ENCODE measurements at regions not wholly inside any gene's neighbourhood (a gene's known extent, or its start where the extent isn't known, plus 50 kb on each side); places are given as distances from the start of the nearest gene placed in this dataset.
A peak's percentile ranks its signal among the peaks of the same experiment; 100 is the strongest.

- no peak for DNase-seq
These were observed 324.0 kb upstream of the UBE2E3 start for GRCh38 chr2:180656455-180656847.

DNA sequence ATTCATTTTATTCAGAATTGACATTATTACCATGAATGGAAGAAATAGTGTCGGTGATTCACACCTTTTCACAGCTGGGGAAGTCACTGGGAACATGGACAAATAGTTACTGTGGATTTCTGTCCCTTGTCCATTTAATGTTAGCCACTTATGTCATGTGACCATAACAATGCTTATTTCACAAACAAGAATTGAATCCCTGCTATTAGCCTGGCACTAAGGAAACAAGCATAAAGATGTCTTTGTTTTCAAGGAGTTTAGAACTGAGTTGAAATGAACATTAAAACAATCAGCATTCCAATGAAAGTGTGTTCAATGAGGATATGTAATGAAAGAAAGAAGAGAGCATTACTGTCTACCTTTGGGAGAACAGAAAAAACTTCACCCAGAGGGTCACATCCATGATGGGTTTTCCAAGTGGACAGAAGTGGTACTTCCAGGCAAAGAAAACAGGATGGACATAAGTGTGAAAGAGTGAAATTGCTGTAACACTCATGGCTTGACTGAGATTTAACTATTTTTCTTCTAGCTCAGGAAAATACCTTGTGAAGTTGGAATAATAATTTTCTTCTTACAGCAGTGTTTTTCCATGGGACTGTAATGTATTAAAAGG is 324.5 kb upstream of the UBE2E3 start:
- no peak for DNase-seq

DNA sequence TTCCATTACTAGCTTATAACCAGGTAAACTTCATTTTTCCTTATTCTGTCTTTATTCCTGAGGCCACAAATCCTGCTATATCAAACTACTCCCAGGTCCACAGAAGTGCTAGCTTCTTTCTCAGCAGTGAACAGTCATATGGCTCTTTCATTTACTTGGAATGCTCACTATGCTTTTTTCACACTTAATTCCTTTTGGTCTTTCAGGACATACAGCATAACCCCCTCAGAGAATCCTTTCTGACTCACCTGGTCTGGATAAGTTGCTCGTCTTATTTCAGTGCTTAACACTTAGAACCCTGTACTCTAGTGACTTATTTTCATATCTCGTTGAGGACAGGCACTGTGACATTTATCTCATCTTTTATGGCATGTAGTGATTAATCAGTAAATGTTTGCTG is 325.0 kb upstream of the UBE2E3 start:
- DNase-seq = no peak

- DNase-seq = peak in 2 of 3 experiments; percentile 9 to 68
These were observed 326.9 kb upstream of the UBE2E3 start for GRCh38 chr2:180653481-180653880.

GRCh38 chr2:180652794-180653193 is 327.6 kb upstream of the UBE2E3 start:
- DNase-seq = no peak

- DNase-seq = no peak
These were observed 328.8 kb upstream of the UBE2E3 start for GRCh38 chr2:180651596-180651995.

- no peak for DNase-seq
These were observed 332.8 kb upstream of the UBE2E3 start for GRCh38 chr2:180647621-180648020.

DNA sequence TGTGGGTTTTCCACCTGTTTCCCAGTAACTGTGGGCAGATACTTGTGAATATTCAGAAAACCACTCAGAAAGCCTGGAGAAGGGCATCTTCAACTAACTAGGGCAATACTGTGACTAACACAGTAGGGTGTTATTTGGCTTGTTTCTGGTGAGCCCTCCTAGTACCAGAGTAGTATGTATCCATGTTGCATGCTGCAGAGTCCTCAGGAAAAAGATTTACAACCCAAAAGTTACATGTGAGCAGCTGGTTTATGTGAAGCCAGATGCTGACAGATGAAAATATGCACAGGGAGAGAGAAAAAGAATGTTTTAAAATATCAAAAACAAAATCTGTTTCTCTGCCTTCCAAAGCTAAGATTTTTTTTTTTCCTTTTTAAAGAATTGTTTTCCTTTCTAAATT is 333.2 kb upstream of the UBE2E3 start:
- DNase-seq = no peak

DNA sequence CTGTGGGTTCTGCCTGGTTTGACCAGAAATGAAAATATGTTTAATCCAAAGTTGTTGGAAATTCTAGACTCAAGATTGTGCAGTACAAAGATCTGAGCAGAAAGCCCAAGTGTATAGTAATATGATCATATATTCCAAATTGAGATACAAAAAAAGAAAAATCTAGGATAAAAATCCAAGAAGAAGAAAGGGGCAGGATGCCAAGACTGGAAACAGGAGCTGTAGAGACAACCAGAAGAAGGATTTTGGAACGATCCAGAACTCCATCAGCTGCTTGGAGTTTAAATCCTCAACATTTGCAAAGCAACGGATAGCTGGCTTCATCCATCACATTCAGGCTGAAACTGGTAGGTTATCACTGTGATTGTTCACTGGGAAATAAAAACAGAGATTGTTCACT is 333.6 kb upstream of the UBE2E3 start:
- DNase-seq = no peak

DNA sequence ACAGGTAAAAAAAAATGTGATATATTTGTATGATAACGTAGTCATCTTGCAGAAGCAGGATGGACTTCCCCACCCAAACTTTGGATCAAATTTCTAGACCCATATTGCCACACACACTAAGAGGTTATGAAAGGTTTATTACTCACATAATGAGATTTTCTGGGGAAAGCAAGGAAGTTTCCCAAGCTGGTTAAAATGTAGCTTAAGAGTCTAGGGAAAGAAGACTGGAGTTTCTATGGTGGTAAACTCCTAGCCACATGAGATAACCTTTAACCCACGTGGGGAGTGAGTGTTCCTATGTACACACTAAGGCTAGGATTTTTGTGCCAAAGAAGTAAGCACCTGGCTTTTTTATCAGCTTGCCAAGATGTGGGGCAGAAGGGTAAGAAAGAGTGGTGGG is 335.7 kb upstream of the UBE2E3 start:
- DNase-seq = no peak

- no peak for DNase-seq
These were observed 349.6 kb upstream of the UBE2E3 start for GRCh38 chr2:180630756-180631155.

DNA sequence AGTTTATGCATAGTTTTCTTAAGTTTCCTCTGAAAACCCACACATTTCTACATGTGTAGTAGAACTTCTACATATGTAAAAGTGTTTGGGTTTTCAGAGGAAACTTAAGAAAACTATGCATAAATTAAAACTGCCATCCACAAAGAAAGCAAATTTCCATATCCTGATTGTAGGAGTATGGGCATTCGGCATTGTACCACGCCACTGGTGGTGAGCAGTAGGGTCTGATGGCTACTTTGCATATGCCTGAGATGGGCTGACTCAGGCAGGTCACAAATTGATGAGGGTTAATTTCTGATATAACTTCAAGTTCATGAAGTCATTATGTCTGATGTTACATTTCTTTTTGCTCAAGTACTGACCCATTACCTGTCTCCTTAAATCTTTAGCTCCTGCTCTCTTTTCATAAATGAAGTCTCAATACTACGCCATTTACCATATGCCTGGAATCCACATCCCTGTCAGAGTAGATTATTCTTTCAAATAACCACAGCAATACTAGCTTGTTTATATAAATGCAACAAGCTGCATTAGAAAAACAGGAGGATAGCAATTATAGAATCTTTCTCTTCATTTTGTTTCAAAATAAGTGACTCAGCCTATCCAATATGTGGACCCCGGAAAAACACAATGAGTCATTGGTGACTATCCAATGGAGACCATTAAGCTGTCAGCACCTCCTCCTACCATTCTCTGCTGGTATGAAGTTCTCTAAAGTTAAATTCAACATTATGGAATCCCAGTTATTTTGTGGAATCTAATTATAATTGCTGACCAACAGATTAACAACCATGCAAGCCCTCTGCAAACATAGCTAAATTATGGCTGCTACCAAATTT is 355.2 kb upstream of the UBE2E3 start:
- no peak for DNase-seq

DNA sequence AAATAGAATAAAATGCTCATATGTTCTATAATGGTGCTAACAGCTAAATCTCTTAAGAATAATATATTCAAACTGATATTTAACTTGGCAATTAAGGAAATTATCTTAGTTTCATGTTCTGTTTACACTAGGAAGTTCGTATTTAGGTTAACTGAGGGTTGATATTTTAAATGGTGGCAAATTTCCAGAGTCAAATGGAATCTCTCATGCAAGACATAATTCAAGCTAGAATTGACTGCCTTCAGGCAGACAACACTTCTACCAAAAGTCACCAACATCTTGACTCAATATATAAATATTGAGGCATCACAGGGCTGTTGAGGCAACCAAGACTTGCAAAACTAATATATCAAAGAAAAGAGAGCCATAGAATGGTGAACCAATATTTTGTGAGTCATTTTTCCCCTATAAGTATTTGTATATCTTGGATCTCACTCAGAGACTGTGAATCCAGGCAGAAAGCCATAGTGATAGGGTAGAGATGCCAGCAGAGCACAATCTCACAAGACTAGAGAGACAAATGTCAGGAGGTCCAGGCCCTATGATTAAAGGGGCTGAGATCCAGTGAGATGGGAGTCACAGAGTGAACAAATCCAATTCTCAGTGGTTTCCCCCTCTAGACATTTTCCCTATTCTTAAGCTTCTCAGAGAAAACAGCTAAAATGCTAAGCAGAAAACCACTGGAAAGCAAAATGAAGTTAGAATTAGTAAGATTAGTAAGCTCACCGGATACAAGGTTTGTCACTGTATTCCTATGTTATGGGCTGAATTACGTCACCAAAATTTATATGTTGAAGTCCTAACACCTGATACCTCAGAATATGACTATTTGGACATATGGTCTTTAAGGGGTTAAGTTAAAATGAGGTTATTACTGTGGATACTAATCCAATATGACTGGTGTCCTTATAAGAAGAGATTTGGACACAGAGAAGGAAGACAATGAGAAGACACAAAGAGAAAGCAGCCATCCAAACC is 358.2 kb upstream of the UBE2E3 start:
- peak in 1 of 3 experiments; percentile 61 for DNase-seq

DNA sequence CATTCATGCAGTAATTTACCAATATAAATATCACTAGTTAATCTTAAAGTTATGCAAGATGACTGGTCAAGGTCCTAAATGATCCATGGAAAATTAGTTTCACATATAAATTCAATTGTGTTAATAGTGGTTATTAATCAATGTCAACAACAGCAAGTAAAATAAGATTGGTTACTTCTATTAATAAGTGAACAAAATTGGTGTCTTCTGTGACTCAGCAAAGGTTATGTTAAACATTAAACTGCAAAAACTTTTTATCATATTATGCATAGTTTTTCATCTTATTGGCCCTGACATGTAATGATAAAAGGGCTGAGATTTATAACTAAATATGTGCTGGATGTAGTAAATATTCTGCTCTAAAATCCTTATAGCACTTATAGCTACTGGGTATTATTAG is 359.0 kb upstream of the UBE2E3 start:
- DNase-seq = no peak

DNA sequence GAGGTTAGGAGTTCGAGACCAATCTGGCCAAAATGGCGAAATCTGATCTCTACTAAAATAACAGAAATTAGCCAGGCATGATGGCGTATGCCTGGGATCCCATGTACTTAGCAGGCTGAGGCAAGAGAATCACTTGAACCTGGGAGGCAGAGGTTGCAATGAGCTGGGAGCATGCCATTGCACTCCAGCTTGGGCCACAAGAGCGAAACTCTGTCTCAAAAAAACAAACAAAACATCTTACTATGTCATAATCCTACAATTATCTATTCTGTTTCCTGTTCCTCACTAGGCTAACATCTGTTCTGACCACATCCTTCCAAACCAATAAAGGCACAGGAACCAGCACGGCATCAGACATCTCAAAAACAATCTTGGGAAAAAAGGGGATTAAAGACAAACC is 361.8 kb upstream of the UBE2E3 start:
- DNase-seq = no peak

- DNase-seq = peak in 1 of 3 experiments; percentile 36
These were observed 365.6 kb upstream of the UBE2E3 start for GRCh38 chr2:180614776-180615175.

GRCh38 chr2:180609626-180610340 is 370.6 kb upstream of the UBE2E3 start:
- peak in 1 of 3 experiments; percentile 65 for DNase-seq

GRCh38 chr2:180607514-180608049 is 372.8 kb upstream of the UBE2E3 start:
- DNase-seq = peak; percentile 46 to 97 (median 75)

- no peak for DNase-seq
These were observed 376.3 kb upstream of the UBE2E3 start for GRCh38 chr2:180604077-180604476.

- no peak for DNase-seq
These were observed 379.4 kb upstream of the UBE2E3 start for GRCh38 chr2:180601016-180601415.

GRCh38 chr2:180599804-180600203 is 380.6 kb upstream of the UBE2E3 start:
- no peak for DNase-seq

DNA sequence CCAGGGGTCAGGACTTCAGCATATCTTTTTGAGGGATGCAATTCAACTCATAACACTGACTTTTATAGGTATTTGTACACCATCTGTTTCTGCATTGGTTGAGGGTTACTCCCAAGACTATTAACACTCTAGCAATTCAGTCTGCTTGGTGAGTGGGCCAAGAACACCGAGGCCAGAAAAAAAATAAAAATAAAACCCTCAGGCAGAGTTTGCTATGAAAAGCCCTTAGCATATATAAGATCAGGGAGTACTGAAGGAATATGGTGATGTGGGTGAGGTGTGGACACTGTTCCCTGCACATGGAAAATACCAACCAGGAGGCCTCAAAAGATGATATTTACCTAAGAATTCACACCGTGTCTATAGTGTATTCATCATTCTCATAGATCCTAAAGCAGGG is 383.2 kb upstream of the UBE2E3 start:
- no peak for DNase-seq
